Pancreas (tissue), 10 donors: ENCODE measurements at regions not wholly inside any gene's neighbourhood (a gene's known extent, or its start where the extent isn't known, plus 50 kb on each side); places are given as distances from the start of the nearest gene placed in this dataset.

Source experiments
- ATAC-seq, 4 donors: fragments of 200-7000 bp; cut with Tn5 transposase; one replicate each; pipeline versions ENCODE4 v1.8.0 to v1.9.1; 2020; ENCODE audit warnings: mild to moderate bottlenecking in 4 of 4, moderate library complexity in 4 of 4
- DNase-seq, 6 donors: peaks; one replicate each; pipeline ENCODE4 v3.0.0-alpha.2; 2020
- FAIRE-seq: peaks from 2 replicates; lab custom pipeline; 2012; peaks lifted over from hg19 to GRCh38; lab: Jason Lieb, UNC
- H3K27ac ChIP-seq, 4 donors: fragments of 200-600 bp; sonication (generic); 1 replicate in 3 of 4; 2 replicates in 1 of 4; pipeline versions ENCODE4 v1.5.0 to v1.8.0; 2020
- H3K27me3 ChIP-seq, 4 donors: fragments of 200-600 bp; one replicate each; pipeline ENCODE4 v1.8.0; 2021
- H3K36me3 ChIP-seq, 3 donors: fragments of 200-600 bp; sonication (generic) in 1 of 3; one replicate each; pipeline versions ENCODE4 v1.5.0 to v1.8.0; 2020 to 2021
- H3K4me1 ChIP-seq, 3 donors: fragments of 200-600 bp; one replicate each; pipeline ENCODE4 v1.8.0; 2021
- H3K4me3 ChIP-seq, 4 donors: fragments of 200-600 bp; sonication (generic) in 2 of 4; one replicate each; pipeline versions ENCODE4 v1.5.0 to v1.8.0; 2020 to 2021
- H3K9me3 ChIP-seq, 4 donors: fragments of 200-600 bp; one replicate each; pipeline ENCODE4 v1.8.0; 2021
- WGBS, 2 donors: extraction: QIAGEN DNeasy Blood & Tissue Kit; methylation state at CpG; one replicate each; pipeline ENCODE4 v1.1.7; 2013; 5-methylcytosine and 5-hydroxymethylcytosine counted together
- intact Hi-C, 3 donors: fragments of 100-400 bp; cut with DNase I; formaldehyde crosslinking; loops; one replicate each; pipeline versions ENCODE4 v1.11.1 to v1.14.2; 2022
- TF ChIP-seq, protein P1 (sequence below), 4 donors: fragments of 200-600 bp; sonication (generic) in 3 of 4; IDR thresholded peaks; one replicate each; pipeline versions ENCODE4 v1.5.0 to v1.8.0; 2021; ENCODE audit warnings: antibody characterized with exemption in 4 of 4
- donor health status: healthy with polysubstance abuse.
- donor health status: DM: no; HTN: no; CAD: no; lungs with moderate emphysema.
- donor health status: DM: no; HTN: no; CAD: no.
- donor health status: control.
- donor health status: control.
- donor health status: Bipolar disorder and iron deficiency.
- donor health status: DM: yes; HTN: yes; CAD: no.
- donor health status: DM: no; HTN: no; CAD: no.
- donor health status: DM: no; HTN: no; CAD: no.
- donor health status: DM: yes; HTN: yes; CAD: no.

- WGBS, 2 donors = 10 to 13% methylated on average over 3 of the region's 3 CpGs
- Histone ChIP-seq H3K4me1 (no peaks in the 10 kb centered on the region), H3K9me3 (no peaks in the 10 kb centered on the region), H3K36me3 (no peaks in the 10 kb centered on the region), H3K4me3 (no peak overlapping the region), H3K27me3 (no peaks in the 10 kb centered on the region), H3K27ac (no peak overlapping the region)
- no peak for ATAC-seq
- DNase-seq = no peak
- TF ChIP-seq, protein P1, sequence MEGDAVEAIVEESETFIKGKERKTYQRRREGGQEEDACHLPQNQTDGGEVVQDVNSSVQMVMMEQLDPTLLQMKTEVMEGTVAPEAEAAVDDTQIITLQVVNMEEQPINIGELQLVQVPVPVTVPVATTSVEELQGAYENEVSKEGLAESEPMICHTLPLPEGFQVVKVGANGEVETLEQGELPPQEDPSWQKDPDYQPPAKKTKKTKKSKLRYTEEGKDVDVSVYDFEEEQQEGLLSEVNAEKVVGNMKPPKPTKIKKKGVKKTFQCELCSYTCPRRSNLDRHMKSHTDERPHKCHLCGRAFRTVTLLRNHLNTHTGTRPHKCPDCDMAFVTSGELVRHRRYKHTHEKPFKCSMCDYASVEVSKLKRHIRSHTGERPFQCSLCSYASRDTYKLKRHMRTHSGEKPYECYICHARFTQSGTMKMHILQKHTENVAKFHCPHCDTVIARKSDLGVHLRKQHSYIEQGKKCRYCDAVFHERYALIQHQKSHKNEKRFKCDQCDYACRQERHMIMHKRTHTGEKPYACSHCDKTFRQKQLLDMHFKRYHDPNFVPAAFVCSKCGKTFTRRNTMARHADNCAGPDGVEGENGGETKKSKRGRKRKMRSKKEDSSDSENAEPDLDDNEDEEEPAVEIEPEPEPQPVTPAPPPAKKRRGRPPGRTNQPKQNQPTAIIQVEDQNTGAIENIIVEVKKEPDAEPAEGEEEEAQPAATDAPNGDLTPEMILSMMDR (IDR thresholded peaks at IDR 0.05) = no peak
- no peak for FAIRE-seq
- intact Hi-C loops = no loop called here
Measured at GRCh38 chr4:35189988-35190613, 1054.2 kb downstream of the ARAP2 start.

DNA sequence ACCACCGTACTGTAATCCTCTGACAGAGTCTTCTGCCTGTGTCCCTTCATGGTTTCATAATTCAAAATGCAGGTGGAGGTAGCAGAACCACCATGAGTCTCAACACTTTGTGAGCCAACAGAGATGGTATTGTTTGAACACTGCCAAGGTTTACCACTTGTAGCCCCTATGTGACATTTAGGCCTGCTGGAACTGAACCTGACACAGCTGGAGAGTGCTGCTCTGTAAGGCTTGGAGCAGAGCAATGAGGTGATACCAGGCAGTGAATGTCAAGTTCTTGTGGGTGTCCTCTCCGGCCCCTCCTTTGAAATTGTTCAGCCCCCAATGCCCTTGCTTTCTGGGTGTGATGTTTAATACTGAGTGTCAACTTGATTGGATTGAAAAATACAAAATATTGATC is 1042.9 kb downstream of the ARAP2 start:
- no peak for DNase-seq
- intact Hi-C loops = no loop called here
- 78 to 79% methylated on average over 2 of the region's 2 CpGs for WGBS, 2 donors
- TF ChIP-seq, protein P1 (IDR thresholded peaks at IDR 0.05) = no peak
- no peak for FAIRE-seq
- Histone ChIP-seq H3K27ac (no peak overlapping the region), H3K27me3 (no peaks in the 10 kb centered on the region), H3K36me3 (no peaks in the 10 kb centered on the region), H3K4me3 (no peak overlapping the region), H3K9me3 (no peaks in the 10 kb centered on the region), H3K4me1 (no peaks in the 10 kb centered on the region)
- no peak for ATAC-seq

DNA sequence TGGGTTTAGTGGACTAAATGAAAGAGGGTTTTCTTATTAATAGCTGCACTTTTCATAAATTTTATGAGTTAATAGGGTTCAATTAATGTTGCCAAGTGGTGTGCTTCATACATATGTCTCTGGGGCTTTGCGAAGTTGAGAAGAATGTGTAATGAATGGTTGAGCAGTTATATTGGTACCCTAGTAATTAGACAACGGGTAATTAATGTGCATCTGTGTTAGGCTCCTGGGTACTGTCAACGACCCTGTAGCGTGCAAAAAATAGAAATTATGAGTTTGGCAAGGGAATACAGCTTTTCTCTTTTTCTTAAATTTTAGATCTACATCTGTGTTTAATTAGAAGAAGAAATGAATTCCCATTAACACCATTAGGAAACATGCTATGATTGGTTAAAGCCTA is 1027.7 kb downstream of the ARAP2 start:
- no peak for ATAC-seq
- intact Hi-C loops = no loop called here
- Histone ChIP-seq H3K9me3 (no peaks in the 10 kb centered on the region), H3K4me1 (no peaks in the 10 kb centered on the region), H3K36me3 (no peaks in the 10 kb centered on the region), H3K4me3 (no peak overlapping the region), H3K27ac (no peak overlapping the region), H3K27me3 (no peaks in the 10 kb centered on the region)
- DNase-seq = no peak
- WGBS, 2 donors = 60 to 78% methylated on average over 4 of the region's 4 CpGs
- TF ChIP-seq, protein P1 (IDR thresholded peaks at IDR 0.05) = no peak
- no peak for FAIRE-seq

- no peak for FAIRE-seq
- Histone ChIP-seq H3K9me3 (no peaks in the 10 kb centered on the region), H3K36me3 (no peaks in the 10 kb centered on the region), H3K4me1 (no peaks in the 10 kb centered on the region), H3K27me3 (no peaks in the 10 kb centered on the region), H3K4me3 (no peak overlapping the region), H3K27ac (no peak overlapping the region)
- DNase-seq = no peak
- intact Hi-C loops = no loop called here
- WGBS, 2 donors = 25 to 43% methylated on average over 1 of the region's 1 CpG
- ATAC-seq = no peak
- TF ChIP-seq, protein P1 (IDR thresholded peaks at IDR 0.05) = no peak
Measured at GRCh38 chr4:35217331-35217730, 1027.0 kb downstream of the ARAP2 start.

DNA sequence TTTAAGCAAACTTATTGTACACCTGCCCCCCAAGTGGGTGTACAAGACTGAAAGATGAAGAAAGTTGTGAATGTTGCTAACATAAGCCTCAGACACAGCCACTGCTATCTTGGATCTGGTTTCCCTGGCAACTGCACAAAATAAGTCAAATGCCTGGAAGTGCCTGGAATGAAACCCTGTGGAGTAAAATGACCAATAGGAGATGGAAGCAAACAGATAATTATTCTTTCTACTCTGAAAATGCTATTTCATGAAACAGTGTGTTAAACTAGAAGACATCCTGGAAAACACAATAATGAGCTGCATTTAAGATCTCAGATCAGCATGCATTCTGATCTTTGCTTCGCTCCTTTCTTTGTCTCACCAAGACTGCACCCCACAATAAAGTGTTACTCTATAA is 1016.0 kb downstream of the ARAP2 start:
- ATAC-seq (no peak), DNase-seq (no peak), FAIRE-seq (no peak)
- H3K27ac ChIP-seq = no peak overlapping the region
- H3K27me3 ChIP-seq = no peaks in the 10 kb centered on the region
- H3K36me3 ChIP-seq = no peaks in the 10 kb centered on the region
- H3K9me3 ChIP-seq = no peaks in the 10 kb centered on the region
- no peak overlapping the region for H3K4me3 ChIP-seq
- intact Hi-C loops = no loop called here
- TF ChIP-seq, protein P1 (IDR thresholded peaks at IDR 0.05) = no peak
- WGBS, 2 donors = 73 to 74% methylated on average over 1 of the region's 1 CpG
- H3K4me1 ChIP-seq = no peaks in the 10 kb centered on the region
